H1 (cell line): ENCODE measurements at regions not wholly inside any gene's neighbourhood (a gene's known extent, or its start where the extent isn't known, plus 50 kb on each side); places are given as distances from the start of the nearest gene placed in this dataset.

ENCODE experiments used
- FOSL1 ChIP-seq: IDR thresholded peaks from 2 replicates; pipeline ENCODE4 v1.6.1; 2011; ENCODE audit warnings: mild to moderate bottlenecking, low read depth, low read length, moderate library complexity; ENCODE audit not compliant: insufficient read depth
- POU5F1 ChIP-seq: IDR thresholded peaks from 2 replicates; pipeline ENCODE4 v1.6.1; 2011; ENCODE audit warnings: low read depth, mild to moderate bottlenecking, low read length, moderate library complexity
- RAD21 ChIP-seq, 2 experiments: IDR thresholded peaks in 1 of 2; conservative IDR thresholded peaks in 1 of 2; 2 replicates each; pipeline ENCODE4 v1.6.1; 2011; ENCODE audit warnings: low read depth in 2 of 2, low read length in 2 of 2, improper control_type of control experiment in 1 of 2, inconsistent platforms in 1 of 2, mild to moderate bottlenecking in 1 of 2, moderate library complexity in 1 of 2
- SAP30 ChIP-seq: fragments of 300-600 bp; sonication (generic); IDR thresholded peaks from 2 replicates; pipeline ENCODE4 v1.7.1; 2012; ENCODE audit warnings: low read length, moderate library complexity, mild to moderate bottlenecking, inconsistent platforms; ENCODE audit not compliant: insufficient read depth, insufficient replicate concordance
- SUZ12 ChIP-seq: fragments of 200-600 bp; sonication (generic); IDR thresholded peaks from 2 replicates; pipeline ENCODE4 v1.6.1; 2012; ENCODE audit warnings: mild to moderate bottlenecking, inconsistent platforms, low read length, moderate library complexity, mixed read lengths

- TF ChIP-seq SUZ12, result no peak
- TF ChIP-seq SAP30, result no peak
- TF ChIP-seq POU5F1, result no peak
- TF ChIP-seq FOSL1, result no peak
- TF ChIP-seq RAD21 (IDR thresholded peaks at IDR 0.05 in 1 of 2, conservative IDR thresholded peaks at IDR 0.05 in 1 of 2; ENCODE audit: low read depth in 2 of 2, low read length in 2 of 2), result peak; percentile 87 to 92
These were observed 106.8 kb downstream of the NHLRC3 start (continued) for GRCh38 chr13:39144941-39145533.
